ENCODE measurements at regions not wholly inside any gene's neighbourhood (a gene's known extent, or its start where the extent isn't known, plus 50 kb on each side); places are given as distances from the start of the nearest gene placed in this dataset.
"Not testable (repeated sequence)": the region's sequence is repeated elsewhere in the genome, so short reads cannot be mapped to it uniquely, and the experiment has no call there.

GRCh38 chr9:40915660-40916398, 212.7 kb downstream of the FOXD4L6 start:
- TF ChIP-seq CTCF (conservative IDR thresholded peaks at IDR 0.05; ENCODE audit: low read length); EZH2phosphoT487 (IDR thresholded peaks at IDR 0.05; ENCODE audit: borderline replicate concordance, low read depth, low read length): not testable (repeated sequence)

Measured in OCI-LY7 (cell line).